IMR-90 (cell line): ENCODE measurements at regions not wholly inside any gene's neighbourhood (a gene's known extent, or its start where the extent isn't known, plus 50 kb on each side); places are given as distances from the start of the nearest gene placed in this dataset.

Experiments
- CEBPB ChIP-seq: IDR thresholded peaks from 2 replicates; pipeline ENCODE4 v1.6.1; 2012; ENCODE audit warnings: low read depth, low read length, improper control_type of control experiment
- MXI1 ChIP-seq: IDR thresholded peaks from 2 replicates; pipeline ENCODE4 v1.6.1; 2012; ENCODE audit warnings: low read depth, mild to moderate bottlenecking, low read length, moderate library complexity, borderline replicate concordance
- POLR2A ChIP-seq: IDR thresholded peaks from 2 replicates; pipeline ENCODE4 v1.6.1; 2012; ENCODE audit warnings: mild to moderate bottlenecking, low read depth, low read length
- RAD21 ChIP-seq: IDR thresholded peaks from 2 replicates; pipeline ENCODE4 v1.6.1; 2012; ENCODE audit warnings: low read length, improper control_type of control experiment
- SMC3 ChIP-seq: fragments of 150-350 bp; IDR thresholded peaks from 2 replicates; pipeline ENCODE4 v1.6.1; 2016; ENCODE audit warnings: low read depth, mild to moderate bottlenecking, antibody characterized with exemption, low read length, moderate library complexity
- TF ChIP-seq, protein P1 (sequence below): conservative IDR thresholded peaks from 2 replicates; pipeline ENCODE4 v1.5.1; 2012; ENCODE audit warnings: mild to moderate bottlenecking, low read depth, low read length, improper control_type of control experiment

DNA sequence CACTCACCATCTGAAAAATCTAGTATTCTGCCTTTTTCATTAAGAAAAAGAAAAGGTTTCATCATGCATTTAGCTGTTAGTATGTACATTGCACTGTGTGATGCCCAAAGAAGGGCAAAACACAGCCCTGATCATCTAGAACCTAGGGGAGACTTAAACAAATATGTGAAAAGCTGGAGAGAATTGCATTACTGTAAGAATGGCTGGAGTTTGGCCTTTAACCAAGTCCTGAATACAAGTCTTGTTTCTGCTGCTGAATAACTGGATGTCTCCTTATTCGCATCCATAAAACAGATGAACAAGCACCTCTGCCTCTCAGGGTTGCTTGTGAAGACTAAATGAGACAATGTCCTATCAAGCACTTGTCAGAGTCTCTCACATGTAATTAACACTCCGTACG, 233.4 kb upstream of the LRTM1 start:
- TF ChIP-seq POLR2A (no peak), RAD21 (no peak), SMC3 (no peak), CEBPB (no peak), MXI1 (no peak)
- TF ChIP-seq, protein P1, sequence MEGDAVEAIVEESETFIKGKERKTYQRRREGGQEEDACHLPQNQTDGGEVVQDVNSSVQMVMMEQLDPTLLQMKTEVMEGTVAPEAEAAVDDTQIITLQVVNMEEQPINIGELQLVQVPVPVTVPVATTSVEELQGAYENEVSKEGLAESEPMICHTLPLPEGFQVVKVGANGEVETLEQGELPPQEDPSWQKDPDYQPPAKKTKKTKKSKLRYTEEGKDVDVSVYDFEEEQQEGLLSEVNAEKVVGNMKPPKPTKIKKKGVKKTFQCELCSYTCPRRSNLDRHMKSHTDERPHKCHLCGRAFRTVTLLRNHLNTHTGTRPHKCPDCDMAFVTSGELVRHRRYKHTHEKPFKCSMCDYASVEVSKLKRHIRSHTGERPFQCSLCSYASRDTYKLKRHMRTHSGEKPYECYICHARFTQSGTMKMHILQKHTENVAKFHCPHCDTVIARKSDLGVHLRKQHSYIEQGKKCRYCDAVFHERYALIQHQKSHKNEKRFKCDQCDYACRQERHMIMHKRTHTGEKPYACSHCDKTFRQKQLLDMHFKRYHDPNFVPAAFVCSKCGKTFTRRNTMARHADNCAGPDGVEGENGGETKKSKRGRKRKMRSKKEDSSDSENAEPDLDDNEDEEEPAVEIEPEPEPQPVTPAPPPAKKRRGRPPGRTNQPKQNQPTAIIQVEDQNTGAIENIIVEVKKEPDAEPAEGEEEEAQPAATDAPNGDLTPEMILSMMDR: no peak
